ENCODE measurements at regions not wholly inside any gene's neighbourhood (a gene's known extent, or its start where the extent isn't known, plus 50 kb on each side); places are given as distances from the start of the nearest gene placed in this dataset.
"Not testable (repeated sequence)": the region's sequence is repeated elsewhere in the genome, so short reads cannot be mapped to it uniquely, and the experiment has no call there.

DNA sequence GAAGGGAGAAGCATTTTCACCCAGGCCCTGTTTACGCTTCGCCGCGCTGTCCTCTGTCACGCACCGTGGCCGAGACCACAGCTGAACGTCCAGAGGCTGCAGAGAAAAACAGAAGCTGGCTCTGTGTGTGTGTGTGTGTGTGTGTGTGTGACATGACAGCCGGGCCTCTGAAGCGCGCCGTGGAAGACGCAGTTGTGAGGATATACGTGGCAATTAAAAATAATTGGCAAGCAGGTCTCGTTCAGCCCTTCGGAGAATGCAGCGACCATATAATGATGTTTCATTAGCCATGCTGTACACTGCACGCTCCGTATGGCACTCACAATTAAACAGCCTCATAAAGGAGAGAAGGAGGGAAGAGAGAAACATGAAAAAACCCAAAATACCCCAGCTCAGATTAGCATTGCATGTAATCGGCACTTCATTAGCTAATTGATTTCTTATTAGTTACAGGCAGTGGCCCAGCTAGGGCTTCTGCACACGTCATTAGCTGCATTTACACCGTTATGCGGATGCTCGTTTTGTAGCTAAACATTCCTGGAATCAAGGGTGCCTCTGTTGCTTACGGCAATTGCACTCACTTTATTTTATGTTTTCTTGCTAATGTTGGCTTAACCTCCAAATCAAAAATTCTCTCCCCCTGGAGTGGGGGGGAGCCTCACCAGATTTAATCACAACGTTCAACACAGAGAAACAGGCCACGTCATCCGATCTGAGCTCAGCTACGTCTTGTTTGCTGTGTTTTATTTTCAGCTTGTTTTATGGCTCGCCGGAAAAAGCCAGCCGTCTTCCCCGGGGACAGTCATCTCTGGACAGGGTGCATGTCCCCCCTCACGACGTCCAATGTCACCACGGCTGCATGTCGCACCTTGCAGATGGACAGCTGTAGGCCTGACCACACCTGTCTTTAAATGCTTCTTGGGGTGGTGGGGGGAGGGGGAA is 74.6 kb upstream of the SHOX start:
- no peak for DNase-seq (ENCODE audit: low spot score)

DNA sequence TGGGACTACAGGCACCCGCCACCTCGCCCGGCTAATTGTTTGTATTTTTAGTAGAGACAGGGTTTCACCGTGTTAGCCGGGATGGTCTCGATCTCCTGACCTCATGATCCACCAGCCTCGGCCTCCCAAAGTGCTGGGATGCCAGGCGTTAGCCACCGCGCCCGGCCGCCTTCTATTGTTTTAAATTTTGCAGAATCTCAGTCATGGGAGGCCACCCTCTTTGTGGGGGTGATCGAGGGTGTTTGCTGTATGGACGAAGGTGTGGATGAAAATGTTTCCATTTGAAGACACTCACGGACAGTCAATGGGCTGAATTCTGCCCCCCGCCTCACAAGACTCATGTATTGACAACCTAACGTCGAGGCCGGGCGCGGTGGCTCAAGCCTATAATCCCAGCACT is 73.0 kb upstream of the SHOX start:
- not testable (repeated sequence) for DNase-seq (ENCODE audit: low spot score)

DNA sequence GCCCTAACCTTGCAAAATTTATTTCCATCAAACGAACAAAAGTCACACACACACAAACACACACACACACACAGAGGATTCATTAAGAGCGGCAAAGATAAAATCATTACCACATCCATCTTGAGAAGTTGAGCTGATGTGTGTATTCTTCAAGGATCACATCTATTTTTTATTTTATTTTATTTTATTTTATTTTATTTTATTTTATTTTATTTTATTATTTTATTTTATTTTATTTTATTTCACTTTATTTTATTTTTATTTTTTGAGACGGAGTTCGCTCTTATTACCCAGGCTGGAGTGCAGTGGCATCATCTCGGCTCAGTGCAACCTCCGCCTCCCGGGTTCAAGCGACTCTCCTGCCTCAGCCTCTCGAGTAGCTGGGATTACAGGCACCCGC is 71.3 kb upstream of the SHOX start:
- not testable (repeated sequence) for DNase-seq (ENCODE audit: low spot score)

DNA sequence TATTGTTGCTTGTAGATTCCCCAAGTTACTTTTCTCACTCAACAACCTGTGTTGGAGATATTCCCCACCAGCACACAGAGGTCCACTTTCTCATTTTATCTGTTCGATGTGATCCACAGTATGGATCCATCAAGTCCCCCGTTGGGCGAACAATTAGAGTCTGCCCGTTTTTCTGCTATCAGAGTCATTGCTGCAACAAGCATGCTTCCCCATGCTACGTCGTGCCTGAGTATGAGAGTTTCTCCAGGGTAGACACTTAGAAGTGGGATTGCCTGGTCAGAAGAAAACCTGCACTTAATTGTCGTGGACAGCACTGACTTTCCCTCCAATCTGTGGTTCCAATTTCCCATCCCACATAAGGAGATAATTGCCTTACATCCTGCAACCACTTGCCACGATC is 62.7 kb upstream of the SHOX start:
- no peak for DNase-seq (ENCODE audit: low spot score)

DNA sequence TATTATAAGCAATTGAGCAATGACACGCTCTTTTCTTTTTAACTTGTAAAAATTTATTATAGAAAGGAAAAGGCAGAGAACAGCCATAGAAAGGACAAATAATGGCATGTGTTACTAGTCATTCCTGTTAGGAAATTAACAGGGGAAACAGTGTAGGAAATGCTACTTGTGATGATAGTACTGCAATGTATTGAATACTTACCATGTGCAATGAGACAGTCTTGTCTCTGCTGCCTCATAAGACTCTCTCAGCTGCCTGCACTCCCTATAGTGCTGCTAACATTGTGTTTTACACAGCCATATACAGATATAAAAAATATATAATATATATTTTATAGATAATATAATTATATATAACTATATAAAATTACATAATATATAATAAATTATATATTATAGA is 62.3 kb upstream of the SHOX start:
- DNase-seq (ENCODE audit: low spot score), result no peak

DNA sequence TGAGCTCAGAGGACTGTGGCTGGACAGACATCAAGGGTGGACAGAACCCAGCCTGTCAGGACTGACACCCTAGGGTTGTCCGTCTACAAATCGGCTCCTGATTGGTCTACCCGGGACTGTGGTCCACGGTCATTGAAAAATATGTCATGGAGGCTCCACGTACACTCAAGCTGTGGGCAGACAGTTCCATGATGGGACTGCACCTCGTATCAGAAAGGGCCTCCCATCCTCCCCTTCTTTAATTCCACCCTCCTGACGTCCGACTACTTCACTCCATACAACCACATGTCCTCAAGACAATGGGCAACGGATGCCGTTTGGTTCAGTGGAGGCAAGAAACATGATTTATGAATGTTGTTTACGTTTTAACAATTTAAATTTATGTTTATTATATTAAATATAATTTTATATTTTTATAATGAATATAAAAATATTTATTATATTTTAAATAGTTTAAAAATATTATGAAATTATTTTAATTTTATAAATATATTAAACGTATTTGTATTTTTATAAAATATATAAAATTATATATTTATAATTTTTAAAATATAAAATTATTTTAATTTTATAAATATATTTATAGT is 58.0 kb upstream of the SHOX start:
- no peak for DNase-seq (ENCODE audit: low spot score)

DNA sequence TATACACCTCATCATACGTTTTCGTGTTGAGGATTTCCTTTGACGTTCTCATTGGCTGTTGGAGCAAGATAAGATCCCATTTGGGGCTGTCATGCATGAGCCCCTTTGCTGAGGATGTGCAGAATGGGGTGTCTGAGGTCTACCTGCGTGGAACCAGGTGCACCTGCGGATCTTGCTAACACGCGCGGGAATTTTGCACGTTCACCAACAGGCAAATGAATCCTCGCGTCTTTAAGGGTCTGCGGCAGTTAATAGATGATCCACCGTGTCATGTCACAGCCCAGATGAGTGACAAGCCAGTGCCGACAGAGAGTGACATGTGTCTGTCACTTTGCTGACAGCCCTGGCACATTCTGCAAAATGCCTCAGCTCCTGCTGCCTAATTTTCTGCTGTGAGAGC is 56.3 kb upstream of the SHOX start:
- DNase-seq (ENCODE audit: low spot score), result no peak

DNA sequence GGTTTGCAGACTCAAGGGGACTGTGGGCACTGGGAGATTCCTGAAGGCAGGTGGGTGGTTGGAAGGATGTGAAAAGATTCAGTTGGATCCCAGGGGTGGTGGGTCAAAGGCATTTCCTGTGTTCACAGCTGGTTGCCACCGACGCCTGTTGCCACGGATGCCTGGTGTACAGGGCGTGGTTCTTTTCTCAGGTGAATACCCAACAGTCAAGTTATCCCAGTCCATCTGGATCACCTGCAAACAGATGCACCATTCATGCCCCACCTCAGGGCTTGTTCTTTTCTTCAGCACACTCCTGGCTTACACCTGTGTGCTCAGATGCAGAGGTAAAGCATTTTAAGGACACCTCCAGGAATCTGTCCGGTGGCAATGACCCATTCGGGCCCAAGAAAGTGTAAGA is 55.8 kb upstream of the SHOX start:
- DNase-seq (ENCODE audit: low spot score), result no peak

DNA sequence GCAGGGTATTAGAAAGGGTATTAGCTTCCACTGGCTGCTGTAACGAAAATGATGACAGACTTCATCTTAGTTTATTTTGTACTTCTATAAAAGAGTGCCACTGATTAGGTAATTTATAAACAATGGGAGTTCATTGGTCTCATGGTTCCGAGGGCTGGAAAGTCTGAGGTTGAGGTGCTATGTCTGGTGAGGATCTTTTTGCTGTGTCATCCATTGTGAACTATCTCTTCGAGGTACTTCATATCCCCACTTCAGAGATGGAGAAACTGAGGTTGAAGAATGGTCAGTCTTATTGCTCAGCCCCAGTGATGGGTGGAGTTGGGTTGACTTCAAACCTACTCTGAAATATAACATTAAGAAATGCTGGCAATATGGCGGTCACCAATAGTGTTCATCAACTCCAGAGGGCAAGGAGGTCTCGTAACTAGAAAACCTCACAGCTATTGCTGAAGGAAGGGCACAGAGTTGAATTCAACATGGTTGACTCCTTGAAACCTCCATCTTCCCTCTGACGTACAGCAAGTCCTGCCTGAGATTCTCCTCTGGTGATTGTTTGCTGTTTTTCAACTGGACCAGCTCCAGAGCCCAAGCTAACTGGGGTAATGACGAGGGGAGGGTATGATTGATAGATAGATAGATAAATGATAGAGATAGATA is 53.6 kb upstream of the SHOX start:
- DNase-seq (ENCODE audit: low spot score), result no peak

DNA sequence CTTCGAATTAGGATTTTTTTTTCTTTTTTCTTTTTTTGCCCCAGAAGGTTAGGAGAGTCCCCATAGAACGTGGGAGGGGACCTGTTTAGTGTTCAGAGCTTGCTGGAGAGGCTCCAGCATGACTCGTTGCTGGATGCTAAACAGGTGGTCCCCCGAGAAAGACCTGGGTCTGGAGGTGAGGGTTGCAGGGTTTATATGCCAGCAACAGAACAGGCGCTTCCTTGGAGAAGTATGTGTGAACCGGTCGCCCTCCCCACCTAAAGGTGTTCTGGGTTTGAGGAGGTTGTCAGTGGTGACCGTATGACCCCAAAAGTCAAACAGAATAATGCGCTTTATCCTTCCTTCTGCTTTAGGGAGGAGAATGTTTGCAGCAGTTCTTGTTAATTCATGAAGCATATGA is 52.1 kb upstream of the SHOX start:
- no peak for DNase-seq (ENCODE audit: low spot score)

DNA sequence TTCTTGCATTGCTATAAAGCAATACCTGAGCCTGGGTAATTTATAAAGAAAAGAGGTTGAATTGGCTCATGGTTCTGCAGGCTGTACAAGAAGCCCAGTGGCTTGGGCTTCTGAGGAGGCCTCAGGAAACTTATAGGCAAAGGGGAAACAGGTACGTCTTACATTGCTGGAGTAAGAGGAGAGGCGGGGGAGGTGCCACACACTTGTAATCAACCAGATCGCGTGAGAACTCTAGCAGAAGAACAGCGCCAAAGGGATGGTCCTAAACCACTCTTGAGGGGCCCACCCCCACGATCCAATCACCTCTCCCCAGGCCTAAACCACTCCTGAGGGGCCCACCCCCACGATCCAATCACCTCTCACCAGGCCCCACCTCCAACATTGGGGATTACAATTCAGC is 50.6 kb upstream of the SHOX start:
- DNase-seq (ENCODE audit: low spot score), result no peak
